ENCODE measurements at regions not wholly inside any gene's neighbourhood (a gene's known extent, or its start where the extent isn't known, plus 50 kb on each side); places are given as distances from the start of the nearest gene placed in this dataset.

GRCh38 chr12:125243811-125244210, 178.6 kb downstream of the AACS start:
- Histone ChIP-seq H3K4me1 (ENCODE audit: insufficient read depth, low read length) (no peaks in the 10 kb centered on the region), H3K79me2 (ENCODE audit: insufficient read depth, low read length) (no peaks in the 10 kb centered on the region), H3K4me3 (ENCODE audit: insufficient read depth, low read length) (no peak overlapping the region), H3K27ac (ENCODE audit: low read depth, low read length) (no peak overlapping the region), H3K9me3 (ENCODE audit: low read depth, low read length) (no peaks in the 10 kb centered on the region), H3K36me3 (ENCODE audit: insufficient read depth, low read length) (no peaks in the 10 kb centered on the region), H3K4me2 (ENCODE audit: insufficient read depth, low read length) (no peak overlapping the region), H4K20me1 (ENCODE audit: insufficient read depth, low read length) (no peaks in the 10 kb centered on the region), H2AFZ (ENCODE audit: low read length) (no peak overlapping the region), H3K27me3 (ENCODE audit: insufficient read depth, low read length) (no peaks in the 10 kb centered on the region)
- DNase-seq (ENCODE audit: insufficient read length, low spot score, missing footprints), result no peak
- no peak for TF ChIP-seq CTCF (IDR thresholded peaks at IDR 0.05; ENCODE audit: extremely low read depth, low read depth, low read length)

GRCh38 chr12:125244338-125244737, 179.1 kb downstream of the AACS start:
- Histone ChIP-seq H2AFZ (ENCODE audit: low read length) (no peak overlapping the region), H3K27ac (ENCODE audit: low read depth, low read length) (no peak overlapping the region), H3K27me3 (ENCODE audit: insufficient read depth, low read length) (no peaks in the 10 kb centered on the region), H3K4me2 (ENCODE audit: insufficient read depth, low read length) (no peak overlapping the region), H3K79me2 (ENCODE audit: insufficient read depth, low read length) (no peaks in the 10 kb centered on the region), H3K36me3 (ENCODE audit: insufficient read depth, low read length) (no peaks in the 10 kb centered on the region), H3K4me3 (ENCODE audit: insufficient read depth, low read length) (no peak overlapping the region), H3K9me3 (ENCODE audit: low read depth, low read length) (no peaks in the 10 kb centered on the region), H3K4me1 (ENCODE audit: insufficient read depth, low read length) (no peaks in the 10 kb centered on the region), H4K20me1 (ENCODE audit: insufficient read depth, low read length) (no peaks in the 10 kb centered on the region)
- TF ChIP-seq CTCF (IDR thresholded peaks at IDR 0.05; ENCODE audit: extremely low read depth, low read depth, low read length), result no peak
- no peak for DNase-seq (ENCODE audit: insufficient read length, low spot score, missing footprints)

GRCh38 chr12:125245581-125246557, 180.6 kb downstream of the AACS start:
- no peak overlapping the region for H3K4me2 ChIP-seq (ENCODE audit: insufficient read depth, low read length)
- no peaks in the 10 kb centered on the region for H3K4me1 ChIP-seq (ENCODE audit: insufficient read depth, low read length)
- H3K79me2 ChIP-seq (ENCODE audit: insufficient read depth, low read length), result no peaks in the 10 kb centered on the region
- no peak overlapping the region for H2AFZ ChIP-seq (ENCODE audit: low read length)
- no peaks in the 10 kb centered on the region for H4K20me1 ChIP-seq (ENCODE audit: insufficient read depth, low read length)
- no peak overlapping the region for H3K4me3 ChIP-seq (ENCODE audit: insufficient read depth, low read length)
- no peaks in the 10 kb centered on the region for H3K9me3 ChIP-seq (ENCODE audit: low read depth, low read length)
- no peak for DNase-seq (ENCODE audit: insufficient read length, low spot score, missing footprints)
- H3K27me3 ChIP-seq (ENCODE audit: insufficient read depth, low read length), result no peaks in the 10 kb centered on the region
- no peak for TF ChIP-seq CTCF (IDR thresholded peaks at IDR 0.05; ENCODE audit: extremely low read depth, low read depth, low read length)
- H3K27ac ChIP-seq (ENCODE audit: low read depth, low read length), result no peak overlapping the region
- no peaks in the 10 kb centered on the region for H3K36me3 ChIP-seq (ENCODE audit: insufficient read depth, low read length)

- no peak overlapping the region for H3K4me3 ChIP-seq (ENCODE audit: insufficient read depth, low read length)
- H2AFZ ChIP-seq (ENCODE audit: low read length), result no peak overlapping the region
- H3K4me2 ChIP-seq (ENCODE audit: insufficient read depth, low read length), result no peak overlapping the region
These were observed 182.2 kb downstream of the AACS start for GRCh38 chr12:125247477-125247876.

More at GRCh38 chr12:125247477-125247876, 182.2 kb downstream of the AACS start:
- Histone ChIP-seq H4K20me1 (ENCODE audit: insufficient read depth, low read length) (no peaks in the 10 kb centered on the region), H3K9me3 (ENCODE audit: low read depth, low read length) (no peaks in the 10 kb centered on the region), H3K79me2 (ENCODE audit: insufficient read depth, low read length) (no peaks in the 10 kb centered on the region), H3K4me1 (ENCODE audit: insufficient read depth, low read length) (no peaks in the 10 kb centered on the region), H3K27ac (ENCODE audit: low read depth, low read length) (no peak overlapping the region), H3K27me3 (ENCODE audit: insufficient read depth, low read length) (no peaks in the 10 kb centered on the region), H3K36me3 (ENCODE audit: insufficient read depth, low read length) (no peaks in the 10 kb centered on the region)
- no peak for DNase-seq (ENCODE audit: insufficient read length, low spot score, missing footprints)
- no peak for TF ChIP-seq CTCF (IDR thresholded peaks at IDR 0.05; ENCODE audit: extremely low read depth, low read depth, low read length)
